CD14-positive monocyte (primary cell): ENCODE measurements at regions not wholly inside any gene's neighbourhood (a gene's known extent, or its start where the extent isn't known, plus 50 kb on each side); places are given as distances from the start of the nearest gene placed in this dataset.

ENCODE experiments used
- DNase-seq, 3 donors: peaks; one replicate each; pipeline ENCODE4 v3.0.0-alpha.2; 2011 to 2022
- H2AFZ ChIP-seq: 2 replicates; pipeline ENCODE4 v1.6.0; 2012; ENCODE audit warnings: mild to moderate bottlenecking, low read depth, low read length, inconsistent platforms; ENCODE audit not compliant: insufficient read depth, poor library complexity, severe bottlenecking
- H3K27ac ChIP-seq, 2 donors: 1 replicate in 1 of 2; 2 replicates in 1 of 2; pipeline ENCODE4 v1.5.1; 2012 to 2013; ENCODE audit warnings: low read length in 2 of 2, control low read depth in 1 of 2, inconsistent platforms in 1 of 2, low read depth in 1 of 2, mild to moderate bottlenecking in 1 of 2
- H3K27me3 ChIP-seq, 2 donors: one replicate each; pipeline versions ENCODE4 v1.6.0 to v1.6.1; 2011 to 2013; ENCODE audit warnings: low read length in 2 of 2; ENCODE audit not compliant: control insufficient read depth in 2 of 2, insufficient read depth in 2 of 2
- H3K36me3 ChIP-seq, 2 donors: replicated peaks in 1 of 2; 1 replicate in 1 of 2; 2 replicates in 1 of 2; pipeline versions ENCODE4 v1.5.1 to v1.6.1; 2012 to 2013; ENCODE audit warnings: low read length in 2 of 2, control low read depth in 1 of 2, inconsistent platforms in 1 of 2, mild to moderate bottlenecking in 1 of 2; ENCODE audit not compliant: insufficient read depth in 2 of 2, control insufficient read depth in 1 of 2
- H3K4me1 ChIP-seq, 2 donors: 1 replicate in 1 of 2; 2 replicates in 1 of 2; pipeline versions ENCODE4 v1.5.1 to v1.6.1; 2012 to 2013; ENCODE audit warnings: low read length in 2 of 2, control low read depth in 1 of 2, inconsistent platforms in 1 of 2, mild to moderate bottlenecking in 1 of 2, moderate library complexity in 1 of 2; ENCODE audit not compliant: insufficient read depth in 2 of 2, control insufficient read depth in 1 of 2
- H3K4me2 ChIP-seq: replicated peaks from 2 replicates; pipeline ENCODE3; 2012; ENCODE audit warnings: low read length, moderate library complexity, mild to moderate bottlenecking; ENCODE audit not compliant: poor library complexity, severe bottlenecking; ENCODE audit errors: extremely low read depth
- H3K4me3 ChIP-seq, 3 experiments: fragments of 200-600 bp in 1 of 3; sonication (generic) in 1 of 3; replicated peaks in 1 of 3; 1 replicate in 2 of 3; 2 replicates in 1 of 3; pipeline ENCODE4 v1.5.1; 2011 to 2013; ENCODE audit warnings: low read length in 3 of 3, mild to moderate bottlenecking in 3 of 3, control low read depth in 2 of 3, low read depth in 2 of 3, inconsistent platforms in 1 of 3, moderate library complexity in 1 of 3
- H3K79me2 ChIP-seq: 2 replicates; pipeline ENCODE4 v1.6.0; 2012; ENCODE audit warnings: mild to moderate bottlenecking, control low read depth, inconsistent platforms, low read length, moderate library complexity; ENCODE audit not compliant: insufficient read depth
- H3K9ac ChIP-seq: 2 replicates; pipeline ENCODE4 v1.6.0; 2017; ENCODE audit warnings: low read length, mild to moderate bottlenecking; ENCODE audit not compliant: insufficient read depth, poor library complexity, severe bottlenecking
- H3K9me3 ChIP-seq, 2 donors: replicated peaks in 1 of 2; 1 replicate in 1 of 2; 2 replicates in 1 of 2; pipeline versions ENCODE4 v1.5.1 to v1.6.1; 2012 to 2013; ENCODE audit warnings: low read length in 2 of 2, control low read depth in 1 of 2; ENCODE audit not compliant: control insufficient read depth in 1 of 2, insufficient read depth in 1 of 2
- H4K20me1 ChIP-seq: 2 replicates; pipeline ENCODE4 v1.6.0; 2012; ENCODE audit warnings: mild to moderate bottlenecking, low read length, control low read depth, moderate library complexity; ENCODE audit not compliant: insufficient read depth
- H3K27ac Mint-ChIP-seq, 7 donors: one replicate each; pipeline ENCODE4 v1.8.0; 2020; ENCODE audit warnings: mild to moderate bottlenecking in 7 of 7, mixed read lengths in 7 of 7, moderate library complexity in 6 of 7, inconsistent platforms in 2 of 7
- H3K27me3 Mint-ChIP-seq, 3 donors: one replicate each; pipeline ENCODE4 v1.8.0; 2021 to 2022; ENCODE audit warnings: low read depth in 3 of 3, mild to moderate bottlenecking in 3 of 3, mixed read lengths in 3 of 3, moderate library complexity in 3 of 3, inconsistent platforms in 1 of 3
- H3K36me3 Mint-ChIP-seq, 2 donors: one replicate each; pipeline ENCODE4 v1.8.0; 2020; ENCODE audit warnings: mixed read lengths in 2 of 2, inconsistent platforms in 1 of 2, mild to moderate bottlenecking in 1 of 2
- H3K4me1 Mint-ChIP-seq: one replicate; pipeline ENCODE4 v1.8.0; 2020; ENCODE audit warnings: mild to moderate bottlenecking, mixed read lengths
- H3K4me3 Mint-ChIP-seq, 2 donors: one replicate each; pipeline ENCODE4 v1.8.0; 2020; ENCODE audit warnings: mild to moderate bottlenecking in 2 of 2, mixed read lengths in 2 of 2, moderate library complexity in 1 of 2
- H3K9me3 Mint-ChIP-seq, 7 donors: one replicate each; pipeline ENCODE4 v1.8.0; 2020 to 2022; ENCODE audit warnings: mixed read lengths in 7 of 7, mild to moderate bottlenecking in 6 of 7, moderate library complexity in 6 of 7, inconsistent platforms in 2 of 7
- CTCF ChIP-seq: fragments of 200-600 bp; IDR thresholded peaks from one replicate; pipeline ENCODE4 v1.8.0; 2022; ENCODE audit warnings: antibody characterized with exemption, mild to moderate bottlenecking
- WGBS: methylation state at CpG from one replicate; pipeline ENCODE4 v1.1.5; 2013; ENCODE audit warnings: missing lambda C conversion rate; ENCODE audit not compliant: insufficient coverage; 5-methylcytosine and 5-hydroxymethylcytosine counted together
- intact Hi-C, 2 donors: fragments of 100-400 bp; cut with micrococcal nuclease; formaldehyde crosslinking; loops; one replicate each; pipeline versions ENCODE4 v1.15.0 to v1.15.1; 2023

GRCh38 chr14:44589180-44589579 is 82.1 kb upstream of the FSCB start:
- Mint-ChIP-seq H3K36me3 (no peaks in the 10 kb centered on the region), H3K27ac (no peak overlapping the region), H3K4me3 (no peak overlapping the region), H3K9me3 (peaks cover 0 to 9% (median 2%) of the 10 kb centered on the region in 7 donors), H3K27me3 (no peaks in the 10 kb centered on the region), H3K4me1 (no peaks in the 10 kb centered on the region)
- no peaks in the 10 kb centered on the region for H4K20me1 ChIP-seq
- no peak overlapping the region for H3K9ac ChIP-seq
- H3K4me1 ChIP-seq, result no peaks in the 10 kb centered on the region
- no peak for DNase-seq
- no peak for TF ChIP-seq CTCF
- no peak overlapping the region for H3K27ac ChIP-seq
- no peak overlapping the region for H2AFZ ChIP-seq
- H3K36me3 ChIP-seq, result no peaks in the 10 kb centered on the region
- H3K4me3 ChIP-seq, result no peak overlapping the region
- intact Hi-C loops, result no loop called here
- no CpG with 5 or more reads among the region's 3 CpGs for WGBS
- H3K9me3 ChIP-seq, result peaks cover 0 to 4% of the 10 kb centered on the region in 2 donors
- no peak overlapping the region for H3K4me2 ChIP-seq
- H3K79me2 ChIP-seq, result no peaks in the 10 kb centered on the region
- H3K27me3 ChIP-seq, result no peaks in the 10 kb centered on the region

GRCh38 chr14:44586910-44587309 is 79.8 kb upstream of the FSCB start:
- intact Hi-C loops, result no loop called here
- H3K9ac ChIP-seq, result no peak overlapping the region
- H3K27ac ChIP-seq, result no peak overlapping the region
- H3K27me3 Mint-ChIP-seq, result no peaks in the 10 kb centered on the region
- H3K36me3 Mint-ChIP-seq, result no peaks in the 10 kb centered on the region
- H3K9me3 Mint-ChIP-seq, result peaks cover 0 to 11% (median 6%) of the 10 kb centered on the region in 7 donors
- H3K4me3 ChIP-seq, result no peak overlapping the region
- no peaks in the 10 kb centered on the region for H3K79me2 ChIP-seq
- no peak overlapping the region for H3K4me2 ChIP-seq
- H3K4me1 Mint-ChIP-seq, result no peaks in the 10 kb centered on the region
- no peak overlapping the region for H3K4me3 Mint-ChIP-seq
- no peaks in the 10 kb centered on the region for H4K20me1 ChIP-seq
- no peak overlapping the region for H2AFZ ChIP-seq
- peaks cover 0 to 4% of the 10 kb centered on the region in 2 donors for H3K9me3 ChIP-seq
- no peak for DNase-seq
- TF ChIP-seq CTCF, result no peak
- H3K27ac Mint-ChIP-seq, result no peak overlapping the region
- H3K4me1 ChIP-seq, result no peaks in the 10 kb centered on the region
- no peaks in the 10 kb centered on the region for H3K36me3 ChIP-seq
- H3K27me3 ChIP-seq, result no peaks in the 10 kb centered on the region
